H1 (cell line): ENCODE measurements at regions not wholly inside any gene's neighbourhood (a gene's known extent, or its start where the extent isn't known, plus 50 kb on each side); places are given as distances from the start of the nearest gene placed in this dataset.

Experiments used
- PHF8 ChIP-seq: fragments of 200-600 bp; sonication (generic); conservative IDR thresholded peaks from 2 replicates; pipeline ENCODE4 v1.7.1; 2012; ENCODE audit warnings: low read depth, mild to moderate bottlenecking, inconsistent platforms, low read length, moderate library complexity
- RBBP5 ChIP-seq: IDR thresholded peaks from 2 replicates; pipeline ENCODE4 v1.7.1; 2012; ENCODE audit warnings: low read depth, mild to moderate bottlenecking, inconsistent platforms, low read length, moderate library complexity, borderline replicate concordance
- SIN3A ChIP-seq, 2 experiments: IDR thresholded peaks in 1 of 2; conservative IDR thresholded peaks in 1 of 2; 2 replicates each; pipeline ENCODE4 v1.6.1; 2011 to 2012; ENCODE audit warnings: low read length in 2 of 2, improper control_type of control experiment in 1 of 2, low read depth in 1 of 2, mild to moderate bottlenecking in 1 of 2

- TF ChIP-seq PHF8 (no peak), SIN3A (conservative IDR thresholded peaks at IDR 0.05 in 1 of 2, IDR thresholded peaks at IDR 0.05 in 1 of 2; ENCODE audit: low read depth in 1 of 2, low read length in 2 of 2) (no peak), RBBP5 (no peak)
Observed at GRCh38 chr10:9792181-9792580, 1225.5 kb upstream of the CELF2 start (continued).
